ENCODE measurements at regions not wholly inside any gene's neighbourhood (a gene's known extent, or its start where the extent isn't known, plus 50 kb on each side); places are given as distances from the start of the nearest gene placed in this dataset.

- CTCF ChIA-PET: no interaction called here
- Histone ChIP-seq H3K27me3 (ENCODE audit: control insufficient read depth, insufficient read depth, low read length) (no peaks in the 10 kb centered on the region), H3K9me3 (ENCODE audit: control insufficient read depth, insufficient read depth, low read depth, low read length) (no peaks in the 10 kb centered on the region), H3K36me3 (ENCODE audit: control insufficient read depth, insufficient read depth, low read length) (no peaks in the 10 kb centered on the region), H3K4me3 (ENCODE audit: low read depth in 2 of 2, low read length in 2 of 2) (no peak overlapping the region), H3K27ac (ENCODE audit: low read length) (no peak overlapping the region), H3K4me1 (ENCODE audit: control insufficient read depth, insufficient read depth, low read length) (no peaks in the 10 kb centered on the region)
- DNase-seq (ENCODE audit: low read depth, low spot score) (no peak), ATAC-seq (no peak)
- TF ChIP-seq TCF7L2 (IDR thresholded peaks at IDR 0.05; ENCODE audit: low read depth, low read length) (no peak), POLR2AphosphoS5 (IDR thresholded peaks at IDR 0.05; ENCODE audit: low read depth, low read length) (no peak), CTCF (IDR thresholded peaks at IDR 0.05) (no peak), REST (IDR thresholded peaks at IDR 0.05; ENCODE audit: insufficient read depth in 1 of 2, low read depth in 2 of 2, low read length in 1 of 2) (no peak), SIN3A (IDR thresholded peaks at IDR 0.05; ENCODE audit: borderline replicate concordance, insufficient read depth, low read depth, low read length) (no peak)
- no TSS peak for BruUV-seq (replicated peaks)
- in situ Hi-C loops (cut with HindIII; ENCODE audit: low pct_unique_long_range_greater_than_20kb, low sequenced_read_pairs): no loop called here
- intact Hi-C loops (cut with micrococcal nuclease; ENCODE audit: unreplicated experiment): no loop called here
- POLR2A ChIA-PET: no interaction called here
Observed at GRCh38 chr3:20984594-20985205, 766.3 kb downstream of the ZNF385D start.

GRCh38 chr3:20975188-20975651 is 775.8 kb downstream of the ZNF385D start:
- H3K27me3 ChIP-seq (ENCODE audit: control insufficient read depth, insufficient read depth, low read length): no peaks in the 10 kb centered on the region
- no peaks in the 10 kb centered on the region for H3K36me3 ChIP-seq (ENCODE audit: control insufficient read depth, insufficient read depth, low read length)
- ChIA-PET CTCF (no interaction called here), POLR2A (no interaction called here)
- no peaks in the 10 kb centered on the region for H3K9me3 ChIP-seq (ENCODE audit: control insufficient read depth, insufficient read depth, low read depth, low read length)
- H3K4me3 ChIP-seq (ENCODE audit: low read depth in 2 of 2, low read length in 2 of 2): no peak overlapping the region
- DNase-seq (ENCODE audit: low read depth, low spot score): no peak
- in situ Hi-C loops (cut with HindIII; ENCODE audit: low pct_unique_long_range_greater_than_20kb, low sequenced_read_pairs) (no loop called here), intact Hi-C loops (cut with micrococcal nuclease; ENCODE audit: unreplicated experiment) (no loop called here)
- no peak for TF ChIP-seq SIN3A (IDR thresholded peaks at IDR 0.05; ENCODE audit: borderline replicate concordance, insufficient read depth, low read depth, low read length)
- TF ChIP-seq POLR2AphosphoS5 (IDR thresholded peaks at IDR 0.05; ENCODE audit: low read depth, low read length): no peak
- no peak for TF ChIP-seq CTCF (IDR thresholded peaks at IDR 0.05)
- no peak for TF ChIP-seq REST (IDR thresholded peaks at IDR 0.05; ENCODE audit: insufficient read depth in 1 of 2, low read depth in 2 of 2, low read length in 1 of 2)
- TF ChIP-seq TCF7L2 (IDR thresholded peaks at IDR 0.05; ENCODE audit: low read depth, low read length): no peak
- H3K4me1 ChIP-seq (ENCODE audit: control insufficient read depth, insufficient read depth, low read length): no peaks in the 10 kb centered on the region
- BruUV-seq (replicated peaks): no TSS peak
- H3K27ac ChIP-seq (ENCODE audit: low read length): no peak overlapping the region
- no peak for ATAC-seq

All from Panc1 (cell line).